ENCODE measurements at regions not wholly inside any gene's neighbourhood (a gene's known extent, or its start where the extent isn't known, plus 50 kb on each side); places are given as distances from the start of the nearest gene placed in this dataset.

DNA sequence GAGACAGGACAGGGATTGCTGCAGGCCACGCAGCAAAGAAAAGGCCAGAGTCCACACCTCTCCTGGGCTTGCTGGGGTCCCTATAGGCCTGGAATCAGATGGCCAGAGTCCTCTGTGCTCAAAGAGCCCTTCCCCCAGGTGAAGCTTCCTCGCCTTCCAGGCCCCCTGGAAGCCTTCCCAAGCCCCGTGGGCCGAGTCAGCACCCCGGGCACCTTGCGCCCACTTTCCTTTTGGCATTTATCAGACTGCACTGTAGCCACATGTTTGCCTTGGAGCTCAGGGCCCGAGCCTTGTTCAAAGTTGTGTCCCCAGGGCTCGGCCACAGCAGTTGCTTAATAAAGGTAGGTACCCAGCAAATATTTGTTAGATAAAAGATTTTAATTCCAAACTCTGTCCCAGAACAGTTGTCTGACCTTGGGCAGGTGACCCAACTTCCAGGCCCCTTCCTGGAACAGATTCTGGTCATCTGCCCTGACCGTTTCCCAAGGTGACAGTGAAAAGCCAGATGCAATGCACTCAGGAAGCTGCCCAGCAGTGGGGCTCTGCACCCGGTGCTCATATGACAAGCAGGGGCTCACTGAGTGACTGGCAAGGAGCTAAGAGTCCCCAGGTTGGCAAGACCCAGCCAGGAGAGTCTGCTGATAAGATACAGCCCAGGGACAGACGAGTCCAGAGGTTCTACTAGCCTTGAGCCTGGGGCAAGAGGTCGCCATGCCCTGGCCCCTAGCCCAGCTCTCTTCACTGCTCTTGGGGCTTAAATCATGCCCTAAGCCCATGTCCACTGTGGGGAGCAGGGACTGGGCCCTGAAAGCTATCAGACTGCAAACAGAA lies 81.2 kb downstream of the PITPNM2 start:
- Mint-ChIP-seq H3K36me3 (ENCODE audit: insufficient read depth, unreplicated experiment) (no peaks in the 10 kb centered on the region), H3K4me3 (ENCODE audit: low read depth, unreplicated experiment) (no peak overlapping the region), H3K9me3 (ENCODE audit: low read depth, unreplicated experiment) (no peaks in the 10 kb centered on the region), H3K27me3 (ENCODE audit: unreplicated experiment) (peaks cover 19% of the 10 kb centered on the region), H3K27ac (ENCODE audit: unreplicated experiment) (no peak overlapping the region), H3K4me1 (ENCODE audit: low read depth, unreplicated experiment) (peaks cover under 1% of the 10 kb centered on the region)
- intact Hi-C loops (cut with micrococcal nuclease; ENCODE audit: unreplicated experiment): no loop called here
- BruUV-seq (replicated peaks): no TSS peak
- no peak for DNase-seq
- TF ChIP-seq, protein P1, sequence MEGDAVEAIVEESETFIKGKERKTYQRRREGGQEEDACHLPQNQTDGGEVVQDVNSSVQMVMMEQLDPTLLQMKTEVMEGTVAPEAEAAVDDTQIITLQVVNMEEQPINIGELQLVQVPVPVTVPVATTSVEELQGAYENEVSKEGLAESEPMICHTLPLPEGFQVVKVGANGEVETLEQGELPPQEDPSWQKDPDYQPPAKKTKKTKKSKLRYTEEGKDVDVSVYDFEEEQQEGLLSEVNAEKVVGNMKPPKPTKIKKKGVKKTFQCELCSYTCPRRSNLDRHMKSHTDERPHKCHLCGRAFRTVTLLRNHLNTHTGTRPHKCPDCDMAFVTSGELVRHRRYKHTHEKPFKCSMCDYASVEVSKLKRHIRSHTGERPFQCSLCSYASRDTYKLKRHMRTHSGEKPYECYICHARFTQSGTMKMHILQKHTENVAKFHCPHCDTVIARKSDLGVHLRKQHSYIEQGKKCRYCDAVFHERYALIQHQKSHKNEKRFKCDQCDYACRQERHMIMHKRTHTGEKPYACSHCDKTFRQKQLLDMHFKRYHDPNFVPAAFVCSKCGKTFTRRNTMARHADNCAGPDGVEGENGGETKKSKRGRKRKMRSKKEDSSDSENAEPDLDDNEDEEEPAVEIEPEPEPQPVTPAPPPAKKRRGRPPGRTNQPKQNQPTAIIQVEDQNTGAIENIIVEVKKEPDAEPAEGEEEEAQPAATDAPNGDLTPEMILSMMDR (IDR thresholded peaks at IDR 0.05; ENCODE audit: unreplicated experiment): no peak
- CTCF ChIA-PET: interaction anchor here (0.6 to 1.0 kb wide), 2 partner anchors 9 to 250 kb away, joined by 3 read pairs; no protein-coding TSS in a partner anchor

DNA sequence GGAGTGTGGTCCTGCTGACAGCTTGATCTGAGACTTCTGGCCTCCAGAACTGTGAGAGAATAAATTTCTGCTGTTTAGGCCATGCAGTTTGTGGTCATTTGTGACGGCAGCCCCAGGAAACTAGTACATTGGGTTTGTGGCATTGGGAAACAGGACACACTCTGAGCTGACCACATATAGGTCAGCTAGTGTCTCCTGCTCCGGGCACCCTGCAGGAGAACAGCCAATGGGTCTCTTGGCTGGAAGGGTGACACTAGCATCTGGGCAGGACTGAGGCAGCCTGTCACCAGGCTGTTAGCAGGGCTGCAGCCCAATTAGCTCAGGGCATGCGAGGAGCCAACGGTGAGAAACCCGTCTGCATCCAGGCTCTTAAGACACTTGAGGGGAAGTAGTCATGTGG lies 83.2 kb downstream of the PITPNM2 start:
- no peak for DNase-seq
- peaks cover 1% of the 10 kb centered on the region for H3K27me3 Mint-ChIP-seq (ENCODE audit: unreplicated experiment)
- no peaks in the 10 kb centered on the region for H3K36me3 Mint-ChIP-seq (ENCODE audit: insufficient read depth, unreplicated experiment)
- CTCF ChIA-PET: no interaction called here
- no peaks in the 10 kb centered on the region for H3K9me3 Mint-ChIP-seq (ENCODE audit: low read depth, unreplicated experiment)
- H3K27ac Mint-ChIP-seq (ENCODE audit: unreplicated experiment): no peak overlapping the region
- BruUV-seq (replicated peaks): no TSS peak
- H3K4me3 Mint-ChIP-seq (ENCODE audit: low read depth, unreplicated experiment): no peak overlapping the region
- H3K4me1 Mint-ChIP-seq (ENCODE audit: low read depth, unreplicated experiment): peaks cover 17% of the 10 kb centered on the region
- intact Hi-C loops (cut with micrococcal nuclease; ENCODE audit: unreplicated experiment): no loop called here
- TF ChIP-seq, protein P1 (IDR thresholded peaks at IDR 0.05; ENCODE audit: unreplicated experiment): no peak

DNA sequence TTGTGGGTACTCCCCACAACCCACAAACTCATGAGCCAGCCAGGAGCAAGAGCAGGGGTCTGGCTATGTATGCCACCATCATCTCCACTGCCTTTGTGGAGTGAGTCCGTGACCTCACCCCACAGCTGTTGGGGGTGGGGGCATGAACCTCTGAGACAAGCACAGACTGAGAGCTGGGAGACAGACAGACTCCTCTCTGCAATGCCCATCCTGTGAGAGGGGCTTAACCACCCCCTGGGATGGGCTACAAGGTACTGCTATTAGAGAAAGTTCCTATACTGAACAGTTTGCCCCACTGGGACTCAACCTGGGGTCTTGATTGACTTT lies 84.5 kb downstream of the PITPNM2 start:
- no TSS peak for BruUV-seq (replicated peaks)
- no peak overlapping the region for H3K4me3 Mint-ChIP-seq (ENCODE audit: low read depth, unreplicated experiment)
- H3K9me3 Mint-ChIP-seq (ENCODE audit: low read depth, unreplicated experiment): no peaks in the 10 kb centered on the region

DNA sequence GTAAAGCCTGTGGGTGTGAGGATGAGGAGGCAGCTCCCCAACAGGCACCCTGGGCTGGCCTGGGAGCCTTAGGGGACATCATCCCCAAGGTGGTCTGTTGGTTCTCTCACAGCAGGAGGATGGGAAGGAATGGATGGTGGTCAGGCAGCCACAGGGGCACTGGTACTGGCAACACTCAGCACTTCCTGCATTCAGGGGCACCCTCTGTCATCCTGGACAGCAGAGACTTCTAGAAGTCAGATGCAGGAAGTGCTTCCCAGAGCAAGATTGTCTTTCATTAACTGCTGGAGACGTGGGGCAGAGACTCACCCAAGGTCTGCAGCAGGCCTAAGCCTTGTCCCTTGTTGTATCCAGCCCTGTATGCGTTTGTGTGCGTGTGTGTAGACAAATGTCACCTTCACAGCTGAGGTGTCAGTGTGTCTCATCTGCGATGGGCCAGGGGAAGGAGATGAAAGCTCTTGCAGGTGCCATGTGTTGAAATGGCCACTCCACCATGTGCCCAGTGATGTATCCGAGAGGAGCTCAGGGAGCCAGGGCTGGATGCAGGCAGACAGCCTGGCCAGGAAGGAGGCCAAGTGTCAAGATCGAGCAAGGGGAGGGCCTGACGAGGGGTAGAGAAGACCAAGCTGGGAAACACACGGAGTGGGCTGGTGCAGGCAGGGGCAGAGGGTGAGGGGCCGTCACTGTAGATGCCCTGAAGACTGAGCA lies 85.1 kb downstream of the PITPNM2 start:
- intact Hi-C loops (cut with micrococcal nuclease; ENCODE audit: unreplicated experiment): no loop called here
- peaks cover 17% of the 10 kb centered on the region for H3K4me1 Mint-ChIP-seq (ENCODE audit: low read depth, unreplicated experiment)
- TF ChIP-seq, protein P1 (IDR thresholded peaks at IDR 0.05; ENCODE audit: unreplicated experiment): no peak
- no peaks in the 10 kb centered on the region for H3K9me3 Mint-ChIP-seq (ENCODE audit: low read depth, unreplicated experiment)
- peak overlapping the region; percentile 51 for H3K27ac Mint-ChIP-seq (ENCODE audit: unreplicated experiment)
- BruUV-seq (replicated peaks): no TSS peak
- H3K27me3 Mint-ChIP-seq (ENCODE audit: unreplicated experiment): no peaks in the 10 kb centered on the region
- CTCF ChIA-PET: no interaction called here
- H3K36me3 Mint-ChIP-seq (ENCODE audit: insufficient read depth, unreplicated experiment): no peaks in the 10 kb centered on the region
- DNase-seq: no peak
- no peak overlapping the region for H3K4me3 Mint-ChIP-seq (ENCODE audit: low read depth, unreplicated experiment)

More for the DNA sequence above, 84.5 kb downstream of the PITPNM2 start:
- TF ChIP-seq, protein P1 (IDR thresholded peaks at IDR 0.05; ENCODE audit: unreplicated experiment): no peak
- intact Hi-C loops (cut with micrococcal nuclease; ENCODE audit: unreplicated experiment): no loop called here
- no peaks in the 10 kb centered on the region for H3K27me3 Mint-ChIP-seq (ENCODE audit: unreplicated experiment)
- peaks cover 17% of the 10 kb centered on the region for H3K4me1 Mint-ChIP-seq (ENCODE audit: low read depth, unreplicated experiment)
- CTCF ChIA-PET: no interaction called here
- no peaks in the 10 kb centered on the region for H3K36me3 Mint-ChIP-seq (ENCODE audit: insufficient read depth, unreplicated experiment)
- no peak for DNase-seq
- H3K27ac Mint-ChIP-seq (ENCODE audit: unreplicated experiment): no peak overlapping the region
